Ascending aorta (tissue), 2 donors: ENCODE measurements at regions not wholly inside any gene's neighbourhood (a gene's known extent, or its start where the extent isn't known, plus 50 kb on each side); places are given as distances from the start of the nearest gene placed in this dataset.

Experiments
- DNase-seq, 2 donors: peaks; one replicate each; pipeline ENCODE4 v3.0.0-alpha.2; 2019; ENCODE audit warnings: low spot score in 2 of 2
- H3K27ac ChIP-seq, 2 donors: fragments of 200-600 bp; sonication (generic); one replicate each; pipeline ENCODE4 v1.5.1; 2016 to 2017; ENCODE audit warnings: mild to moderate bottlenecking in 1 of 2
- H3K27me3 ChIP-seq: fragments of 200-600 bp; sonication (generic); one replicate; pipeline ENCODE4 v1.5.1; 2017
- H3K36me3 ChIP-seq, 2 donors: fragments of 200-600 bp; sonication (generic); one replicate each; pipeline ENCODE4 v1.5.1; 2016
- H3K4me1 ChIP-seq, 2 donors: fragments of 200-600 bp; sonication (generic); one replicate each; pipeline ENCODE4 v1.5.1; 2016 to 2017; ENCODE audit warnings: mild to moderate bottlenecking in 1 of 2
- H3K4me3 ChIP-seq, 2 donors: fragments of 200-600 bp; sonication (generic); one replicate each; pipeline ENCODE4 v1.5.1; 2016 to 2017; ENCODE audit warnings: mild to moderate bottlenecking in 1 of 2
- H3K9me3 ChIP-seq, 2 donors: fragments of 200-600 bp; sonication (generic); one replicate each; pipeline ENCODE4 v1.5.1; 2016
- intact Hi-C: fragments of 100-400 bp; cut with DNase I; formaldehyde crosslinking; loops from one replicate; pipeline ENCODE4 v1.15.1; 2023
- TF ChIP-seq, protein P1 (sequence below), 3 experiments: fragments of 200-600 bp in 2 of 3; fragments of 450-650 bp in 1 of 3; sonication (generic) in 2 of 3; IDR thresholded peaks; one replicate each; pipeline ENCODE4 v1.5.1; 2016 to 2019; ENCODE audit warnings: antibody characterized with exemption in 3 of 3, mild to moderate bottlenecking in 1 of 3, moderate library complexity in 1 of 3

DNA sequence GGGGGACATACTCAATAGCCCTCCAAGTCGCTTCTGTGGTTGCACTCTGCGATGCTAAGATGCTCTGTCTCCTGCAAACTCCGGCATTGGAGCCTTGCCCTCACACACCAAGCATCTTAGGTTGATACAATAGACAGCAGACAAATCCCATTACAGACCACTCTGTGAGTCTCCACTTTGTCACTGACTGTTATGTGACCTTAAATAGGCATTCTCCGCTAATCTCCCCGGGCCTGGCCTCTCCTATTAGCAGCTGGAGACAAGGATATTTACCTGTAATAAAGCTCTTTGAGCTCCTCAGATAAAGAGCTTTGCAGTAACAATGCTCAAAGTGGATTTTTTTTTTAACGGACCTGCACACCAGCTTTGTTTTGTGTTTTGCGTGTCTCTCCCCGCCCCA, 479.7 kb upstream of the TBX3 start:
- no peak for DNase-seq
- H3K4me3 ChIP-seq = no peak overlapping the region
- no peaks in the 10 kb centered on the region for H3K9me3 ChIP-seq
- intact Hi-C loops = no loop called here
- no peaks in the 10 kb centered on the region for H3K4me1 ChIP-seq
- no peak overlapping the region for H3K27ac ChIP-seq
- H3K36me3 ChIP-seq = no peaks in the 10 kb centered on the region
- TF ChIP-seq, protein P1, sequence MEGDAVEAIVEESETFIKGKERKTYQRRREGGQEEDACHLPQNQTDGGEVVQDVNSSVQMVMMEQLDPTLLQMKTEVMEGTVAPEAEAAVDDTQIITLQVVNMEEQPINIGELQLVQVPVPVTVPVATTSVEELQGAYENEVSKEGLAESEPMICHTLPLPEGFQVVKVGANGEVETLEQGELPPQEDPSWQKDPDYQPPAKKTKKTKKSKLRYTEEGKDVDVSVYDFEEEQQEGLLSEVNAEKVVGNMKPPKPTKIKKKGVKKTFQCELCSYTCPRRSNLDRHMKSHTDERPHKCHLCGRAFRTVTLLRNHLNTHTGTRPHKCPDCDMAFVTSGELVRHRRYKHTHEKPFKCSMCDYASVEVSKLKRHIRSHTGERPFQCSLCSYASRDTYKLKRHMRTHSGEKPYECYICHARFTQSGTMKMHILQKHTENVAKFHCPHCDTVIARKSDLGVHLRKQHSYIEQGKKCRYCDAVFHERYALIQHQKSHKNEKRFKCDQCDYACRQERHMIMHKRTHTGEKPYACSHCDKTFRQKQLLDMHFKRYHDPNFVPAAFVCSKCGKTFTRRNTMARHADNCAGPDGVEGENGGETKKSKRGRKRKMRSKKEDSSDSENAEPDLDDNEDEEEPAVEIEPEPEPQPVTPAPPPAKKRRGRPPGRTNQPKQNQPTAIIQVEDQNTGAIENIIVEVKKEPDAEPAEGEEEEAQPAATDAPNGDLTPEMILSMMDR (IDR thresholded peaks at IDR 0.05) = no peak
- no peaks in the 10 kb centered on the region for H3K27me3 ChIP-seq

DNA sequence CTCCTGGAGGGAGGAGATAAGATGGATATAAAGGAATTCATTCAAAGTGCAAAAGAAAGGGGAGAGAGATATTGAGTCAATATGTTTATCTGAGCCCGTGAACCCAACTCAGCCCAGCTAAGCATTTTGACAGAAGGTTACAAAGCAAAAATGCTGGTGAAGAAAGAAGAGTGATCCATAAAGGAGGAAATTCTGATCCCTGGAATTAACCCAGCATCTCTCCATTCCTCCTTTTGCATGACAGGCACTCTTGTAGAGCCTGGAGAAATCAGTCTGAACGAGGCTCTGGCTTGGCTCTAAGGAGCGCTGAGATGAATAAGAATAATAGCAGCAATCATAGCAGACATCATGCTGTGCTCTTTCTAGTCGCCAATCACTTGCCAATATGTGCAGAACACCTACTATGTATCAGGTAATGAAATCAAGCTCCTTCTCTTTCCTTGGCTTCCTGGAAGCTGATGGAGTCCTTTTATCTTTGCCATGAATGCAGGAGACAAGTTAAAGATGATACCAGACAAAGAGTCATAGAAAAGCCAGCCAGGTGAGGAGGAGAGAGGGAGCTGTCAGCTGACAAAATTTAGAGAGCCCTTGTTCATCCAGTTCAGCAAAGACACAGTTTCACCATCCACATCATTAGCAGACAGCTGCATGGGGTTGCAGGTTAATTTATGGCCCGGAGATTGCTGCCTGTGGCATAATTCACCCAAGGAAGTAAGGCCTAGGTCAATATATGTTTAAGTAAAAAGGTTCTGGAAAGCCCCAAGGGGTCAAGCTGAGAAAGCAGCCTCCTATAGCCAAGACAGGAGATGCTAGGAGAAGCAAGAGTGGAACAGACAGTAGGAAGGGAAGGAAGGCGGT, 476.5 kb upstream of the TBX3 start:
- Histone ChIP-seq H3K4me3 (no peak overlapping the region), H3K9me3 (no peaks in the 10 kb centered on the region), H3K27me3 (no peaks in the 10 kb centered on the region), H3K36me3 (no peaks in the 10 kb centered on the region), H3K4me1 (no peaks in the 10 kb centered on the region), H3K27ac (no peak overlapping the region)
- DNase-seq = no peak
- intact Hi-C loops = no loop called here
- TF ChIP-seq, protein P1 (IDR thresholded peaks at IDR 0.05) = no peak

DNA sequence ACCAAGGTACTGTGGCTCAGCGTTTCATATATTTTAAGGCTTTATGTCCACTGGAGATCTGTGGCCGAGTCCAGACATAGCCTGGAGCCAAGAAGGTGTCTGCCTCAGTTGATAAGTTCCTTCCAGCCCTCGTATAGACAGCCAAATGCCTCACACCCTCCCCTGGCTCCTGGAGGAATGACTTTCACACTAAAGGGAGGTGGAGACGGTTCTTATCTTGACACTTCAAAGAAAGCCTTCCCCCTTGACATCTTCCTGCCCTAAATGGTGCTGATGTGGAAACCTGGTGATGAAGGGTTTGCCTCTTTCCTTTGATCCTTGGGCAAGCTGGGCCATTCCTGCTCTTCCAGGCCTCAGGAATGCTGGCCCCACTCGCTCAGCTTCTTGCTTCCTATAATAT, 474.8 kb upstream of the TBX3 start:
- Histone ChIP-seq H3K27me3 (no peaks in the 10 kb centered on the region), H3K9me3 (no peaks in the 10 kb centered on the region), H3K4me1 (no peaks in the 10 kb centered on the region), H3K4me3 (no peak overlapping the region), H3K27ac (no peak overlapping the region), H3K36me3 (no peaks in the 10 kb centered on the region)
- DNase-seq = no peak
- TF ChIP-seq, protein P1 (IDR thresholded peaks at IDR 0.05) = no peak
- intact Hi-C loops = no loop called here

DNA sequence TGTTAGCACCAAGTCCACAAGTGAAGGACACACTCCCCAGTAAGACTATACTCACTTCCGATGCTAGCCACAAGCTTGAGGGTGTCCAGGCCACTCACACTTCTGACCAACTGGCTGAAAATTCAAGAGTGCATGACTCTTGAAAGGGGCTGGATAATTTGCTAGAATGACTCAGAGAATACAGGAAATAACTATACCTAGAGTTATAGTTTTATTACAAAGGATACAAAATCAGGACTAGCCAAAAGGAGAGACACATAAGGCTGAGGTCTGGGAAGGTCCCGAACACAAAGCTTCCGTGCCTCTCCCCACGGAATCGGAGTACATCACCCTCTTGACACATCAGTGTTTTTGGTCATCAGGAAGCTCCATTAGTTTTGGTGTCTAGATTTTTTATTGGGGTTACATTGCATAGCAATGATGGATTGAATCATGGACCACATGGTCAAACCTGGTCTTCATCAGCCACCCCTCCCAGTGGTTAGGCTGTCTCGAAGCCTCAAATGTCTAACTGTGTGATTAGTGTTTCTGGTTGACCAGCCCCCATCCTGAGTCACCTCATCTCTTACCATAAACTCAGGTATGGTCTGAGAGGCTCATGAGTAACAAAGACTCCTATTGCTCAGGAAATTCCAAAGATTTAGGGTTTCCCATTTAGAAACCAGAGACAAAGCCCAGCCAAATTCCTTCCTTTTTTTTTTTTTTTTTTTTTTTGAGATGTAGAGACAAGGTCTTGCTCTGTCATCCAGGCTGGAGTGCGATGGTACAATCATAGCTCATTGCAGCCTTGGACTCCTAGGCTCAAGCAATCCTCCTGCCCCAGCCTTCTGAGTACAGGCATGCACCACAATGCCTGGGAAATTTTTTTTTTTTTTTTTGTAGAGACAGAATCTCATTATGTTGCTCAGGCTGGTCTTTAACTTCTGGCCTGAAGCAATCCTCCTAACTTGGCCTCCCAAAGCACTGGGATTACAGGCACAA, 472.0 kb upstream of the TBX3 start:
- no peaks in the 10 kb centered on the region for H3K27me3 ChIP-seq
- intact Hi-C loops = no loop called here

DNA sequence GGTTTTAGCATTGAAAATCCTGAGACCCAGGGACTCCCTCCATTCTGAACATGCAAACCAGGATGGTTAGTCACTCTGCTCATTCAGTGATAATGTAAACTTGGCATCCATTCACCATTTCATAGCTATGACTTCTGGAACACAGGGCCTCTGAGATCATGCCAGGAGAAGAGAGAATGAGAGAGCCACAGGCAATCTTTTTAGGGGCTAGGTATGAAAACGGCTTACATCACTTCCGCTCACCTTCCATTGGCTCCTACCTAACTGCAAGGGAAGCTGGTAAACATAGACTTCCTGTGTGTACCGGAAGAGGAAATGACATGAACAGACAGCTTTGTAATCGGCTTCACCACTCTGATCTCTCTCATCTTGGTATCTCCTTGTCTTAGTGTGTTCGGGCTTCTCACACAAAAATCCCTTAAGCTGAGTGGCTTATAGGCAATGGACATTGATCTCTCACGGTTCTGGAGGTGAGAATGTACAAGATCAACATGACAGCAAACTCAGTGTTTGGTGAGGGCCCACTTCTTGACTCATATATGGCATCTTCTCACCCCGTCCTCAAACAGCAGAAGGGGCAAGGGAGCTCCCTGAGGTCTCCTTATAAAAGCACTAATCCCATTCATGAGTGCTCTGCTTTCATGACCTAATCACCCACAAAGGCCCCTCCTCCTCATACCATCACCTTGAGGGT, 465.9 kb upstream of the TBX3 start:
- TF ChIP-seq, protein P1 (IDR thresholded peaks at IDR 0.05) = no peak
- H3K9me3 ChIP-seq = no peaks in the 10 kb centered on the region
- no peaks in the 10 kb centered on the region for H3K36me3 ChIP-seq
- intact Hi-C loops = no loop called here
- no peaks in the 10 kb centered on the region for H3K27me3 ChIP-seq
- no peak for DNase-seq
- H3K4me1 ChIP-seq = no peaks in the 10 kb centered on the region
- no peak overlapping the region for H3K27ac ChIP-seq
- H3K4me3 ChIP-seq = no peak overlapping the region

More for the DNA sequence above, 472.0 kb upstream of the TBX3 start:
- Histone ChIP-seq H3K27ac (no peak overlapping the region), H3K9me3 (no peaks in the 10 kb centered on the region), H3K4me3 (no peak overlapping the region), H3K36me3 (no peaks in the 10 kb centered on the region), H3K4me1 (no peaks in the 10 kb centered on the region)
- DNase-seq = no peak
- TF ChIP-seq, protein P1 (IDR thresholded peaks at IDR 0.05) = no peak
